Mucosa of descending colon (tissue), 3 donors: ENCODE measurements at regions not wholly inside any gene's neighbourhood (a gene's known extent, or its start where the extent isn't known, plus 50 kb on each side); places are given as distances from the start of the nearest gene placed in this dataset.
"Not testable (repeated sequence)": the region's sequence is repeated elsewhere in the genome, so short reads cannot be mapped to it uniquely, and the experiment has no call there.

Experiments
- ATAC-seq: fragments of 200-7000 bp; cut with Tn5 transposase; one replicate; pipeline ENCODE4 v1.9.1; 2020; ENCODE audit warnings: mild to moderate bottlenecking, moderate library complexity
- DNase-seq, 3 donors: peaks; one replicate each; pipeline ENCODE4 v3.0.0-alpha.2; 2020
- H3K36me3 ChIP-seq: fragments of 200-600 bp; one replicate; pipeline ENCODE4 v1.8.0; 2021; ENCODE audit warnings: low read depth, mild to moderate bottlenecking
- H3K4me1 ChIP-seq: fragments of 200-600 bp; one replicate; pipeline ENCODE4 v1.8.0; 2021; ENCODE audit warnings: low read depth, mild to moderate bottlenecking
- H3K4me3 ChIP-seq: fragments of 200-600 bp; one replicate; pipeline ENCODE4 v1.8.0; 2021; ENCODE audit warnings: mild to moderate bottlenecking
- H3K9me3 ChIP-seq: fragments of 200-600 bp; one replicate; pipeline ENCODE4 v1.8.0; 2021; ENCODE audit warnings: mild to moderate bottlenecking
- CTCF ChIP-seq: fragments of 200-600 bp; IDR thresholded peaks from one replicate; pipeline ENCODE4 v1.8.0; 2022; ENCODE audit warnings: antibody characterized with exemption, mild to moderate bottlenecking
- intact Hi-C, 2 donors: fragments of 100-400 bp; cut with DNase I in 1 of 2; cut with micrococcal nuclease in 1 of 2; formaldehyde crosslinking; loops; one replicate each; pipeline versions ENCODE4 v1.11.0 to v1.11.1; 2022; cut with DNase I, micrococcal nuclease
- donor health status: DM: no; HTN: no; CAD: no; lungs with moderate emphysema.
- donor health status: DM: no; HTN: no; CAD: no.
- donor health status: DM: no; HTN: yes; CAD: no.

DNA sequence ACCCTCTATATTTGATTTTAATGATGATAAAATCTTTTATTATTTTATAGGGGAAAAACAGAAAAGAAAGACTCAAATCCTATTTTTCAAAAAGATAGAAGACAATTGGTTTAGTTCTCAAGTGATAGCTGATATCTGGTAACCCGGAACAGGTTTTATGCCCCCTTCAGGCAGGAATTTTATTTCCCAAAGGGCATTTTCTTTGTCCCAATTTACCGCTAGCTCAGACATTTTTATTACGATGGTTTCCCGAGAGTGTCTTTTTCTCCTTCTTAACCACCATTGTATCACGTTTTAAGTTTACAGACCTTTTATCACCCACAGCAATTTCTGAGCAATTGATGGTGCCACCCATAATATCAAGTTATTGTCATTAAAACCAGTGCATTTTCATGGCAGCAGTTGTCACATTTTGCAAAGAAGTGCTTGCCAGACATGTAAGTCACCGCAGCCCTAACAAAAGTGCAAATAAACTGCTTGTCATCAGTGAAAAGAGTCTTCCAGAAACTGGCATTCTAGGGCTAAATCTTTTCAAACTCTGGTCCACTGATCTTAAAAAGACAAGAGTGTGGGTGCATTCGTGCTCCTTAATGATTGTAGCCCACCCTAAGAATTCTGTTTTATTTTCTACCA is 204.8 kb upstream of the VCX start:
- no peaks in the 10 kb centered on the region for H3K36me3 ChIP-seq
- intact Hi-C loops: no loop called here
- no peak for DNase-seq
- H3K9me3 ChIP-seq: no peaks in the 10 kb centered on the region
- no peak overlapping the region for H3K4me3 ChIP-seq
- H3K4me1 ChIP-seq: no peaks in the 10 kb centered on the region
- no peak for TF ChIP-seq CTCF
- no peak for ATAC-seq

DNA sequence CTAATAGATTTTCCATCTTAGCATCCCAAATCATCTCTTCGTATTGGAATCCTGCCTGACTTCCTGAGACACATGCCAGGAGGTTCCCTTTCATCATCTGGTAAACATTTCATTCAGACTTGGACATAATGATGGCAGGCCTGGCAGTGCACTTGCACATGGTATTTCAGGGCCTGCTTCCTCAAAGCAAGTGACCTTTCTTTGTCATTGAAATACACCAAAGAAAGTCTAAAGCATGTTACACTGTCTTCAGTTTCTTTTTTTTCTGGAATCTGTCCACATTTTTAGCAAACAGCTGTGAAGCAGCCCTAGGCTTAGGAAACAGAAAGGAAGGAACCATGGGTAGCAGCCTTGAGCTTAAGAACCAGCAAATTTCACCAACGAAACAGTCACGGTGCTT is 205.9 kb upstream of the VCX start:
- no peaks in the 10 kb centered on the region for H3K4me1 ChIP-seq
- no peak for DNase-seq
- intact Hi-C loops: no loop called here
- no peaks in the 10 kb centered on the region for H3K36me3 ChIP-seq
- H3K4me3 ChIP-seq: no peak overlapping the region
- H3K9me3 ChIP-seq: no peaks in the 10 kb centered on the region
- no peak for ATAC-seq
- no peak for TF ChIP-seq CTCF

DNA sequence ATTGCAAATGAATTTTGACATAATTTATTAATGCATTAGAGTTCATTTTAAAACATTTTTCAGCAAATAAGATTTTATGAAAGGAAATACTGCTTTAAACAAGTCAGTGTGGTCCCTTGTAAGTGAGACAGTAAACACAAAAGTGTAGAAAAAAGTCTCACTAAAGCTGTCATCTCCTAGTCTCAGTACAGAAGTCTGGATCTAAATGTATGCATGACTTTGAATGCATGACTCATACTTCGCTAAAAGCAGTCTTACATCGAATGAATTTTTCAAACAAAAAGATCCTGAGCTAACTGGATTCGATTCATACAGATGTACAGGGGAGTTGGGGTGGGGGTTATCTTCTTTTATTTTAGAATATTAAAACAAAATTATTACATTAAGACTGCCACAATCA is 207.4 kb upstream of the VCX start:
- TF ChIP-seq CTCF: no peak
- DNase-seq: no peak
- Histone ChIP-seq H3K4me3 (no peak overlapping the region), H3K36me3 (no peaks in the 10 kb centered on the region), H3K4me1 (no peaks in the 10 kb centered on the region), H3K9me3 (no peaks in the 10 kb centered on the region)
- intact Hi-C loops: no loop called here
- ATAC-seq: no peak

DNA sequence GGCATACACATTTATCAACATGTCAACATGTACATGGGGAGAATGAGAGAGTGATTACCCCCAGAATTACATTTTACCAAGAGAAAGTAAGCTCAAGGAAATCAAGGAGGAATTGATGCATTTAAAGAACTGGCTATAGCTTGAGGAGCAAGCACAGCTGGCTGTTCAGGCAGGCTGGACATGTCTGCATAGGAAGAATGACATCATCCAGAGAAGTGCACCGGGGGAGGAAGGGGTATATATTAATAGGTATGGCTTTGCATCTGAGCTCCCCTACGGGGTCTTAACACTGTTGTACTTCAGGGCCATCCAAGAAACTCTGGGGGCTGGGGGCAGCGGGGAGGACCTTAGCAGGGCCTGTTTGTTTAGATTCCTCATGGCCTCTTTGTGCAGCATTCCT is 222.4 kb upstream of the VCX start:
- Histone ChIP-seq H3K9me3 (no peaks in the 10 kb centered on the region), H3K4me1 (no peaks in the 10 kb centered on the region), H3K36me3 (no peaks in the 10 kb centered on the region), H3K4me3 (no peak overlapping the region)
- intact Hi-C loops: no loop called here
- TF ChIP-seq CTCF: no peak
- DNase-seq (no peak), ATAC-seq (no peak)

DNA sequence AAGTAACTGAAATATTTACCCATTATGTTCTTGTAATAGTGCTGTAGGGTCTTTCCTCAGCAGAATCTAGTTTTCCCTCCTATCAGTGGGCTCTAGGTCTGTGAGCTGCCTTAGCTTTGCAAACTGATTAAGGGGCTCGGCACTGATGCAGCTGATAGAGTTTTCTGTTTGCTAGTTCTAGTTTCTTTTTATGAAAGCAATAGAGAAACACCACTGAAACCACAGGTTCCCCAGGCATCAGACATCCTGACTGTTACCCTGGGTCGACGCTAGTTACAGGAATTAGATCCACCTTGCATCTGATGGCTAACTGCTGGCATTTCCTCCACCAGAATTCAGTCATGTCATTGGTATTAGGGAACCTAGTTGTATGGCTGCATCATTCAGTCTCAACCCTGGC is 225.0 kb upstream of the VCX start:
- DNase-seq (no peak), ATAC-seq (no peak)
- TF ChIP-seq CTCF: no peak
- intact Hi-C loops: no loop called here
- Histone ChIP-seq H3K9me3 (no peaks in the 10 kb centered on the region), H3K4me1 (no peaks in the 10 kb centered on the region), H3K4me3 (no peak overlapping the region), H3K36me3 (no peaks in the 10 kb centered on the region)

DNA sequence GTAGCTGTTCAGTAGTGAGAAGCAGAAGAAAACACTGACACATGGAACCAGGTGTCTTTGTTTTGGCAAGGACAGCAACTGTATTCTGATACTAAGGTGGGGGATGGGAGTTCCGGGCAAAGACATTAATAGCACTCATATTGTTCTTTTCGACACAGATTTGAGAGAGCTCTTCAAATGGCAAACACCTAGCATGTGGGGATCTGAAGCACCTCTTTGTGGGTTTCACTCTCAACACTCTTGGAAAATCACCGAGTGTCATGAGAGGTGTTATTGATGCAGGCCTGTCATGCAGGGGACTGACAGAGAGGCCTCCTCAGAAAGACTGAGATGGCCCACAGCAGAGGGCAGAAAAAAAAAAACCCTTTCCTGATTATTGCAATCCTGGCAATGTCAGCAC is 228.4 kb upstream of the VCX start:
- ATAC-seq (no peak), DNase-seq (no peak)
- Histone ChIP-seq H3K9me3 (no peaks in the 10 kb centered on the region), H3K4me1 (no peaks in the 10 kb centered on the region), H3K36me3 (no peaks in the 10 kb centered on the region), H3K4me3 (no peak overlapping the region)
- intact Hi-C loops: no loop called here
- no peak for TF ChIP-seq CTCF

- H3K4me1 ChIP-seq, H3K4me3 ChIP-seq, intact Hi-C loops, H3K36me3 ChIP-seq, H3K9me3 ChIP-seq, ATAC-seq, DNase-seq: not testable (repeated sequence)
These were observed 234.3 kb upstream of the VCX start for GRCh38 chrX:7608625-7609024.
